IMR-90 (cell line): ENCODE measurements at regions not wholly inside any gene's neighbourhood (a gene's known extent, or its start where the extent isn't known, plus 50 kb on each side); places are given as distances from the start of the nearest gene placed in this dataset.

Experiments
- ATAC-seq: fragments of 200-7000 bp; cut with Tn5 transposase; 2 replicates; pipeline ENCODE4 v1.9.1; 2020; ENCODE audit warnings: low read depth, mild to moderate bottlenecking, moderate library complexity
- BruUV-seq: library from RNA; stranded (reverse); fragments of 400-500 nt; replicated peaks from 2 replicates; lab custom pipeline; 2021; lab: Mats Ljungman, UMichigan
- CTCF ChIA-PET: fragments of 300-600 bp; formaldehyde crosslinking; extraction: SDS; loops from one replicate; lab custom pipeline; 2021; ENCODE audit warnings: antibody characterized with exemption; lab: Yijun Ruan, JAX
- POLR2A ChIA-PET: fragments of 300-600 bp; sonication (Branson Sonifier 250); formaldehyde crosslinking; loops from one replicate; lab custom pipeline; 2022; ENCODE audit warnings: antibody characterized with exemption; ENCODE audit not compliant: unreplicated experiment; lab: Charles Lee
- DNase-seq: peaks from one replicate; pipeline ENCODE4 v3.0.0; 2013
- H2AFZ ChIP-seq: replicated peaks from 2 replicates; pipeline ENCODE3; 2013; ENCODE audit warnings: low read length, mild to moderate bottlenecking; ENCODE audit not compliant: poor library complexity
- H2AK5ac ChIP-seq: 2 replicates; pipeline ENCODE4 v1.6.1; 2013; ENCODE audit warnings: low read depth, low read length, inconsistent platforms
- H2AK9ac ChIP-seq: replicated peaks from 2 replicates; pipeline ENCODE3; 2013; ENCODE audit warnings: mild to moderate bottlenecking, low read depth, low read length, moderate library complexity; ENCODE audit not compliant: poor library complexity
- H2BK120ac ChIP-seq: 2 replicates; pipeline ENCODE4 v1.6.1; 2013; ENCODE audit warnings: low read depth, low read length, inconsistent platforms
- H2BK15ac ChIP-seq: 3 replicates; pipeline ENCODE4 v1.6.1; 2013; ENCODE audit warnings: low read depth, low read length, inconsistent platforms
- H2BK20ac ChIP-seq: 2 replicates; pipeline ENCODE4 v1.6.1; 2013; ENCODE audit warnings: low read depth, mild to moderate bottlenecking, inconsistent platforms, low read length, moderate library complexity
- H2BK5ac ChIP-seq: 2 replicates; pipeline ENCODE4 v1.6.1; 2013; ENCODE audit warnings: mild to moderate bottlenecking, low read depth, low read length, inconsistent platforms; ENCODE audit not compliant: poor library complexity, severe bottlenecking
- H3K14ac ChIP-seq: replicated peaks from 2 replicates; pipeline ENCODE4 v1.6.1; 2013; ENCODE audit warnings: low read depth, low read length, inconsistent platforms
- H3K18ac ChIP-seq: 2 replicates; pipeline ENCODE4 v1.6.1; 2013; ENCODE audit warnings: low read depth, low read length, control low read depth
- H3K23ac ChIP-seq: 2 replicates; pipeline ENCODE4 v1.6.1; 2013; ENCODE audit warnings: low read depth, low read length, inconsistent platforms
- H3K27ac ChIP-seq: 2 replicates; pipeline ENCODE4 v1.5.1; 2013; ENCODE audit warnings: mild to moderate bottlenecking, control low read depth, low read length; ENCODE audit not compliant: insufficient read depth
- H3K27me3 ChIP-seq: 2 replicates; pipeline ENCODE4 v1.6.1; 2013; ENCODE audit warnings: low read length; ENCODE audit not compliant: control insufficient read depth, insufficient read depth
- H3K36me3 ChIP-seq: 2 replicates; pipeline ENCODE4 v1.6.1; 2013; ENCODE audit warnings: low read length, mixed read lengths; ENCODE audit not compliant: control insufficient read depth, insufficient read depth
- H3K4ac ChIP-seq: 2 replicates; pipeline ENCODE4 v1.6.1; 2013; ENCODE audit warnings: low read depth, low read length, inconsistent platforms
- H3K4me1 ChIP-seq: 2 replicates; pipeline ENCODE4 v1.6.1; 2013; ENCODE audit warnings: low read length, mixed read lengths; ENCODE audit not compliant: control insufficient read depth, insufficient read depth
- H3K4me2 ChIP-seq: 2 replicates; pipeline ENCODE4 v1.6.1; 2013; ENCODE audit warnings: low read depth, mild to moderate bottlenecking, control low read depth, low read length, moderate library complexity
- H3K4me3 ChIP-seq: 2 replicates; pipeline ENCODE4 v1.5.1; 2013; ENCODE audit warnings: low read depth, mild to moderate bottlenecking, control low read depth, low read length, moderate library complexity; ENCODE audit not compliant: insufficient read depth
- H3K56ac ChIP-seq: 2 replicates; pipeline ENCODE4 v1.6.1; 2013; ENCODE audit warnings: low read length, inconsistent platforms; ENCODE audit not compliant: insufficient read depth; ENCODE audit errors: extremely low read depth
- H3K79me1 ChIP-seq, 2 experiments: 2 replicates each; pipeline ENCODE4 v1.6.1; 2013; ENCODE audit warnings: low read length in 2 of 2, inconsistent platforms in 1 of 2, low read depth in 1 of 2
- H3K9ac ChIP-seq: 2 replicates; pipeline ENCODE4 v1.6.1; 2013; ENCODE audit warnings: low read depth, low read length, control low read depth
- H3K9me1 ChIP-seq: 2 replicates; pipeline ENCODE4 v1.6.1; 2013; ENCODE audit warnings: low read length, inconsistent platforms; ENCODE audit not compliant: insufficient read depth
- H3K9me3 ChIP-seq: 2 replicates; pipeline ENCODE4 v1.6.1; 2013; ENCODE audit warnings: low read length; ENCODE audit not compliant: control insufficient read depth, insufficient read depth
- H4K20me1 ChIP-seq: 2 replicates; pipeline ENCODE4 v1.6.1; 2013; ENCODE audit warnings: low read length, inconsistent platforms; ENCODE audit not compliant: insufficient read depth
- H4K5ac ChIP-seq: 2 replicates; pipeline ENCODE4 v1.6.1; 2013; ENCODE audit warnings: mild to moderate bottlenecking, low read depth, low read length, control low read depth
- H4K8ac ChIP-seq, 2 experiments: 2 replicates each; pipeline ENCODE4 v1.6.1; 2013; ENCODE audit warnings: low read depth in 2 of 2, low read length in 2 of 2, control low read depth in 1 of 2, inconsistent platforms in 1 of 2
- H4K91ac ChIP-seq: 2 replicates; pipeline ENCODE4 v1.6.1; 2013; ENCODE audit warnings: low read depth, low read length, inconsistent platforms; ENCODE audit not compliant: insufficient read depth
- BHLHE40 ChIP-seq: fragments of 150-350 bp; IDR thresholded peaks from 2 replicates; pipeline ENCODE4 v1.6.1; 2016; ENCODE audit warnings: mild to moderate bottlenecking, low read depth, low read length
- CEBPB ChIP-seq: IDR thresholded peaks from 2 replicates; pipeline ENCODE4 v1.6.1; 2012; ENCODE audit warnings: low read depth, low read length, improper control_type of control experiment
- CHD1 ChIP-seq: IDR thresholded peaks from 2 replicates; pipeline ENCODE4 v1.6.1; 2012; ENCODE audit warnings: low read depth, low read length, improper control_type of control experiment
- FOS ChIP-seq: fragments of 150-350 bp; IDR thresholded peaks from 2 replicates; pipeline ENCODE4 v1.6.1; 2016; ENCODE audit warnings: low read depth, low read length
- MAFK ChIP-seq: IDR thresholded peaks from 2 replicates; pipeline ENCODE4 v1.6.1; 2012; ENCODE audit warnings: low read depth, low read length, improper control_type of control experiment
- MAZ ChIP-seq: IDR thresholded peaks from 2 replicates; pipeline ENCODE4 v1.6.1; 2012; ENCODE audit warnings: low read depth, mild to moderate bottlenecking, low read length, improper control_type of control experiment, moderate library complexity, borderline replicate concordance
- MXI1 ChIP-seq: IDR thresholded peaks from 2 replicates; pipeline ENCODE4 v1.6.1; 2012; ENCODE audit warnings: low read depth, mild to moderate bottlenecking, low read length, moderate library complexity, borderline replicate concordance
- NFE2L2 ChIP-seq: fragments of 150-350 bp; IDR thresholded peaks from 2 replicates; pipeline ENCODE4 v1.6.1; 2016; ENCODE audit warnings: low read depth, mild to moderate bottlenecking, low read length
- POLR2A ChIP-seq: IDR thresholded peaks from 2 replicates; pipeline ENCODE4 v1.6.1; 2012; ENCODE audit warnings: mild to moderate bottlenecking, low read depth, low read length
- RAD21 ChIP-seq: IDR thresholded peaks from 2 replicates; pipeline ENCODE4 v1.6.1; 2012; ENCODE audit warnings: low read length, improper control_type of control experiment
- RCOR1 ChIP-seq: IDR thresholded peaks from 2 replicates; pipeline ENCODE4 v1.6.1; 2012; ENCODE audit warnings: mild to moderate bottlenecking, low read length, improper control_type of control experiment; ENCODE audit not compliant: insufficient replicate concordance
- RFX5 ChIP-seq: IDR thresholded peaks from 2 replicates; pipeline ENCODE4 v1.8.0; 2012; ENCODE audit warnings: low read depth, mild to moderate bottlenecking, low read length, moderate library complexity
- SMC3 ChIP-seq: fragments of 150-350 bp; IDR thresholded peaks from 2 replicates; pipeline ENCODE4 v1.6.1; 2016; ENCODE audit warnings: low read depth, mild to moderate bottlenecking, antibody characterized with exemption, low read length, moderate library complexity
- WGBS, 2 experiments: methylation state at CpG; one replicate each; pipeline versions ENCODE4 v1.1.5 to v1.1.7; 2013; ENCODE audit warnings: missing lambda C conversion rate in 2 of 2; ENCODE audit not compliant: insufficient read length in 1 of 2; ENCODE audit errors: extremely low coverage in 2 of 2; 5-methylcytosine and 5-hydroxymethylcytosine counted together
- dilution Hi-C: fragments of 300-500 bp; cut with HindIII; formaldehyde crosslinking; loops from one replicate; pipeline ENCODE4 v1.14.3; 2018; ENCODE audit warnings: low sequenced_read_pairs; ENCODE audit not compliant: unreplicated experiment
- in situ Hi-C: fragments of 300-500 bp; cut with MboI; formaldehyde crosslinking; loops from 3 replicates; pipeline ENCODE4 v1.14.3; 2019; ENCODE audit warnings: low sequenced_read_pairs, inconsistent platforms, mixed read lengths
- intact Hi-C: fragments of 100-400 bp; cut with micrococcal nuclease; formaldehyde crosslinking; loops from 2 replicates; pipeline ENCODE4 v1.10.0; 2022
- TF ChIP-seq, protein P1 (sequence below): fragments of 150-350 bp; IDR thresholded peaks from 2 replicates; pipeline ENCODE4 v1.6.1; 2017; ENCODE audit warnings: mild to moderate bottlenecking, antibody characterized with exemption, low read length, low read depth
- TF ChIP-seq, protein P2 (sequence below): fragments of 150-350 bp; IDR thresholded peaks from 2 replicates; pipeline ENCODE4 v1.6.1; 2016; ENCODE audit warnings: low read depth, mild to moderate bottlenecking, low read length, moderate library complexity, borderline replicate concordance
- TF ChIP-seq, protein P3 (sequence below): conservative IDR thresholded peaks from 2 replicates; pipeline ENCODE4 v1.5.1; 2012; ENCODE audit warnings: mild to moderate bottlenecking, low read depth, low read length, improper control_type of control experiment

DNA sequence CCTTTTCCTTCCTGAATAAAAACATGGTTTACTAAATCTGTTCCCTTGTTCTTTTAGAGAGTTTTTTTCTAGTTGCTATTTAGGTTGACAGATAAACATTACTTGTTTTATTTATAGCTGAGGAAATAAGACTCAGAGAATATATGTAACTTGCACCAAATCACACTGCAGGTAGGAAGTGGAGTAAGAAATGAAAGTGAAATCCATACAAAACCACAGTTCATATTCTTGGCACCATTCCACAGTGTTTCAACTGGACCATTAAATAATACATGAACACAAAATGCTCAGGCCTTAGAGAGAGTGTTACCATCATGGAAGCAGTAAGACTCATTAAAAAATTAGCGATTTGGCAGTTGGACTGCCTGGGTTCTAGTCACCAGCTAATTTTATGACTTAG lies 326.9 kb upstream of the SLIT2 start:
- in situ Hi-C loops = no loop called here
- no peak overlapping the region for H3K27ac ChIP-seq
- H2BK120ac ChIP-seq = no peak overlapping the region
- no CpG with 5 or more reads among the region's 1 CpG for WGBS, 2 experiments
- no peak overlapping the region for H3K4me3 ChIP-seq
- H4K91ac ChIP-seq = no peak overlapping the region
- no peaks in the 10 kb centered on the region for H4K20me1 ChIP-seq
- H3K56ac ChIP-seq = no peak overlapping the region
- BruUV-seq = no TSS peak
- no peaks in the 10 kb centered on the region for H3K79me1 ChIP-seq
- no peak overlapping the region for H2BK20ac ChIP-seq
- no peak overlapping the region for H3K18ac ChIP-seq
- TF ChIP-seq, protein P1, sequence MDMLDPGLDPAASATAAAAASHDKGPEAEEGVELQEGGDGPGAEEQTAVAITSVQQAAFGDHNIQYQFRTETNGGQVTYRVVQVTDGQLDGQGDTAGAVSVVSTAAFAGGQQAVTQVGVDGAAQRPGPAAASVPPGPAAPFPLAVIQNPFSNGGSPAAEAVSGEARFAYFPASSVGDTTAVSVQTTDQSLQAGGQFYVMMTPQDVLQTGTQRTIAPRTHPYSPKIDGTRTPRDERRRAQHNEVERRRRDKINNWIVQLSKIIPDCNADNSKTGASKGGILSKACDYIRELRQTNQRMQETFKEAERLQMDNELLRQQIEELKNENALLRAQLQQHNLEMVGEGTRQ = no peak
- TF ChIP-seq CEBPB (no peak), CHD1 (no peak), POLR2A (no peak), NFE2L2 (no peak), FOS (no peak), RCOR1 (no peak), MAFK (no peak), MAZ (no peak), MXI1 (no peak), BHLHE40 (no peak), RFX5 (no peak), SMC3 (no peak), RAD21 (no peak)
- TF ChIP-seq, protein P2, sequence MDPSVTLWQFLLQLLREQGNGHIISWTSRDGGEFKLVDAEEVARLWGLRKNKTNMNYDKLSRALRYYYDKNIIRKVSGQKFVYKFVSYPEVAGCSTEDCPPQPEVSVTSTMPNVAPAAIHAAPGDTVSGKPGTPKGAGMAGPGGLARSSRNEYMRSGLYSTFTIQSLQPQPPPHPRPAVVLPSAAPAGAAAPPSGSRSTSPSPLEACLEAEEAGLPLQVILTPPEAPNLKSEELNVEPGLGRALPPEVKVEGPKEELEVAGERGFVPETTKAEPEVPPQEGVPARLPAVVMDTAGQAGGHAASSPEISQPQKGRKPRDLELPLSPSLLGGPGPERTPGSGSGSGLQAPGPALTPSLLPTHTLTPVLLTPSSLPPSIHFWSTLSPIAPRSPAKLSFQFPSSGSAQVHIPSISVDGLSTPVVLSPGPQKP = no peak
- TF ChIP-seq, protein P3, sequence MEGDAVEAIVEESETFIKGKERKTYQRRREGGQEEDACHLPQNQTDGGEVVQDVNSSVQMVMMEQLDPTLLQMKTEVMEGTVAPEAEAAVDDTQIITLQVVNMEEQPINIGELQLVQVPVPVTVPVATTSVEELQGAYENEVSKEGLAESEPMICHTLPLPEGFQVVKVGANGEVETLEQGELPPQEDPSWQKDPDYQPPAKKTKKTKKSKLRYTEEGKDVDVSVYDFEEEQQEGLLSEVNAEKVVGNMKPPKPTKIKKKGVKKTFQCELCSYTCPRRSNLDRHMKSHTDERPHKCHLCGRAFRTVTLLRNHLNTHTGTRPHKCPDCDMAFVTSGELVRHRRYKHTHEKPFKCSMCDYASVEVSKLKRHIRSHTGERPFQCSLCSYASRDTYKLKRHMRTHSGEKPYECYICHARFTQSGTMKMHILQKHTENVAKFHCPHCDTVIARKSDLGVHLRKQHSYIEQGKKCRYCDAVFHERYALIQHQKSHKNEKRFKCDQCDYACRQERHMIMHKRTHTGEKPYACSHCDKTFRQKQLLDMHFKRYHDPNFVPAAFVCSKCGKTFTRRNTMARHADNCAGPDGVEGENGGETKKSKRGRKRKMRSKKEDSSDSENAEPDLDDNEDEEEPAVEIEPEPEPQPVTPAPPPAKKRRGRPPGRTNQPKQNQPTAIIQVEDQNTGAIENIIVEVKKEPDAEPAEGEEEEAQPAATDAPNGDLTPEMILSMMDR = no peak
- no peak overlapping the region for H3K9ac ChIP-seq
- POLR2A ChIA-PET = no interaction called here
- no peaks in the 10 kb centered on the region for H3K27me3 ChIP-seq
- no peak overlapping the region for H4K8ac ChIP-seq
- no peak overlapping the region for H2AK5ac ChIP-seq
- peaks cover 5% of the 10 kb centered on the region; the same call in 1 of the 2 replicates for H3K9me3 ChIP-seq
- no peak overlapping the region for H3K14ac ChIP-seq
- no peak overlapping the region for H2AK9ac ChIP-seq
- H3K9me1 ChIP-seq = no peaks in the 10 kb centered on the region
- H3K4ac ChIP-seq = no peak overlapping the region
- no peak for ATAC-seq
- peak; percentile 17 for DNase-seq
- H3K4me2 ChIP-seq = no peak overlapping the region
- H3K23ac ChIP-seq = no peak overlapping the region
- H2BK5ac ChIP-seq = no peak overlapping the region
- no peak overlapping the region for H2BK15ac ChIP-seq
- CTCF ChIA-PET = interaction anchor here (0.7 kb wide), 1 partner anchor 329 kb away, joined by 3 read pairs; no protein-coding TSS in a partner anchor
- no peak overlapping the region for H4K5ac ChIP-seq
- H2AFZ ChIP-seq = no peak overlapping the region
- H3K4me1 ChIP-seq = no peaks in the 10 kb centered on the region
- dilution Hi-C loops = no loop called here
- no peaks in the 10 kb centered on the region for H3K36me3 ChIP-seq
- intact Hi-C loops = no loop called here
